HG03060 (cell line): ENCODE measurements at regions not wholly inside any gene's neighbourhood (a gene's known extent, or its start where the extent isn't known, plus 50 kb on each side); places are given as distances from the start of the nearest gene placed in this dataset.

Experiments used
- ATAC-seq: cut with Tn5 transposase; IDR thresholded peaks from one replicate; pipeline ENCODE4 v1.9.1; 2021; ENCODE audit warnings: low read depth, moderate number of reproducible peaks; ENCODE audit not compliant: unreplicated experiment

DNA sequence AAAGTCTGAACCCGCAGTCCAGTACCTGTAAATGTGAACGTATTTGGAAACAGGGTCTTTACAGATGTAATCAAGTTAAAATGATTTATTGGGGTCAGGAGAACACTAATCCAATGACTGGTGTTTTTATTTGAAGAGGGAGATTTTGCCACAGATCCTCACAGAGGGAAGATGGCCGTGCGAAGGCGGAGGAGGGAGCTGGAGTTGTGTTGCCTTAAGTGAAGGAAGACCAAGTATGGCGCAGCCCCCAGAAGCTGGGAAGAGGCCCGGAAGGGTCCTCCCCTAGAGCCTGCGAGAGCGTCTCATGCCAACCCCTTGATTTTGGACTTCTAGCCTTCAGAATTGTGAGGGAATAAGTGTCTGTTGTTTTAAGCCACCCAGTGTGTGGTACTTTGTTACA lies 102.8 kb upstream of the NUDT4 start:
- no peak for ATAC-seq

DNA sequence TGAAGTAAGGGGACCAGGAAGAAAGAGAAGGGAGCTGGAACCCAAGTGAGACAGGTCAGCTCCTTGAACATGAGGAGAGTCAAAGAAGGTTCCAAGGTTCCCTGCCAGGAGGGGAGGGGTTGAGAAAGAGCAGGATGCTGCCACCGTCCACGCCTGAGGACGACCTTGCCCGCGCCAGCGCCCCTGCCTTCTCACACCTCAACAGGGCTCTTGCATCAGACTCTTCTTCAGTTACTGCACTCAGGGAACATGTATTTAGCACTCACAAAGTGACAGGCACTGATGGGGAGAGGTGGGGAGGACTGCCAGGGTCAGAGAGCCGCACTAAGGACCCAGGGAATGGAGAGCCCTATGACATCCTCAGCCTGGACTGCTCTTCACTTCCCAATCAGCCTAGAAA lies 102.1 kb upstream of the NUDT4 start:
- no peak for ATAC-seq

DNA sequence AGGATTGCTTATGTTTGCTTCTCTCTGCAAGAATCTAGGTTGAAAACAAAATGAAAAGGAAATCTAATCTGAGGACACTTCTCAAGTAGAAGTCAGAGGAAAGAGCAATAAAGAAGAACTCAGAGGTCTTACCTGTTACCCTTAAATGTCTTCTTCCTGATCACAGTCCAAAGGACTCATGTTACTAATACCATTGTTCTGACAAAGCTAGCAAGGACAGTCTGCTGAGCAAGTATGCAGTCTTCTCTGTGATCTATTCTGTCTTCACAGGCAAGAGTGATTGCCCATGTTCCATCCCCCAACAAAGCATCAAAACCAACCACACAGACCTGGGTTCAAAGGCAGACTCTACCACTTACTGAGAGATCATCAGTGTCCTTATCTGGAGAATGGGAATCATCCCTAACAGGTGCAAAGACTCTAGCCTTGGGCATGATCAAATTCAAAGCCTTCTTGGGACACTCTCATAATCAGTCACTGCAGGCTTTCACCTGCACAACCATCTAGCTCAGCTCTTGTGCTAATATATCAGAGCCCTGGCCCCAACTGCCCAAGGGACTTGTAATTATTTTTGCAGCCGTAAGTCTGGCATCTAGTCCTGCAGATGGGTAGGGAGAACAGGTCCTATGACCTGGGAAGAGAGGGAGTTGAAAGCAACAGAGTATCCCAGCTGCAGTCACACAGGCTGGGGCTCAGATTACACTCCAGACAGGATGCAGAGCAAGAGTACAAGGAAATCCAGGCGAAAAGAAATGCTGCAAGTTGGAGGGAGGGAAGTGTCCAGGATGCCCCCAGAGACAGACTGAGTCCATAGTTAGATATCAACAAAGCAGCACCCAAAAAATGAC lies 97.9 kb upstream of the NUDT4 start:
- ATAC-seq = no peak

DNA sequence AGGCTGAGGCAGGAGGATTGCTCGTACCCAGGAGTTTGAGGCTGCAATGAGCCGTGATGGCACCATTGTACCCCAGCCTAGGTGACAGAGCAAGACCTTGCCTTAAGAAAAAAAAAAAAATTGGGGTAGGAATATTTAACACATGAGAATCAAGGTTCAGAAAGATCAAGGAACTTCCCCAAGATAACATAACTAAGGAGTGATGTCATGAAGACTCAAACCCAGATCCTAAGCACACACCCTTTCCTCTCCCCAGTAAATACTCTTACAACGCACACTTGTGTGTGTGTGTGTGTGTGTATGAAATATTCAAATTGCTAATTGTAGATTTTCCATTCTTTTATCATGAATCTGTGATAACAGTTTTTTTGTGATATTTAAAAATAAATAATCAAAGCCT lies 90.6 kb upstream of the NUDT4 start:
- no peak for ATAC-seq

DNA sequence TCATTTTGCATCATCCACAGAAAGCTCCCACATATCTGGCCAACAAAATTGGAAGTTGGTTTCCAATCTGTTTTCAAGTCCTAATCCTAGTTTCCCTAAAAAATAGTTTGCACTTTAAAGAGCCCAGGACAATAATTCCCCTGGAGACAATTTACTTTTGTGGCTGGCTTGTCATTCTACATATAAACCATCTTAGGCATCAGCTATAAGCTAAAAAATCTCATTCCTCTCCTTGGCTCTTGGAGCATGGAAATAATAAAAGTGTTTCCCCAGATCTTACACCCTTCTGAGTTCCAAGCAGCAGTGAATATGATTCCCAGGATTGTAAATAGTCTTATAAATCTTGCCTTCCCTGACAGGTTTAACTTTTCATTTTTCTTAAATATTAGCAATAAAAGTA lies 89.1 kb upstream of the NUDT4 start:
- ATAC-seq = no peak

DNA sequence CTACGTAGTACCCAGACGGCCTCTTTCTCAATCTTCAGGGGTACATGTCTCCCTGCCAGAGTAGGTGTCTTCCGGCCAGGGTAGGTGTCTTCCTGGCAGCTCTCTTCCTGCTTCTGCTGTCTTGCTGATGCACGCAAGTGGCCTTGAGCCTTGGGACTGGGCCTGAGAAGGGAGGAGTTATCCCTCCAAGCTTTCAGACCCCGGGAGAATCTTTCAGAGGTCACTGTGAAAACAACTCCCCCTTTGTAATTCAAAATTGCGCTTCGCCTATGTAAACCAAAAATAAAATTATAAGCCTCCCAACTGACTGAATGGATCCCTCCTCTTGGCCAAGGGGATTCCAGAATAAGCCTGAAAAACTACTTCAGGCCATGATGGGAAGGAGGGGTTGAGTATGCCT lies 87.3 kb upstream of the NUDT4 start:
- ATAC-seq = no peak

DNA sequence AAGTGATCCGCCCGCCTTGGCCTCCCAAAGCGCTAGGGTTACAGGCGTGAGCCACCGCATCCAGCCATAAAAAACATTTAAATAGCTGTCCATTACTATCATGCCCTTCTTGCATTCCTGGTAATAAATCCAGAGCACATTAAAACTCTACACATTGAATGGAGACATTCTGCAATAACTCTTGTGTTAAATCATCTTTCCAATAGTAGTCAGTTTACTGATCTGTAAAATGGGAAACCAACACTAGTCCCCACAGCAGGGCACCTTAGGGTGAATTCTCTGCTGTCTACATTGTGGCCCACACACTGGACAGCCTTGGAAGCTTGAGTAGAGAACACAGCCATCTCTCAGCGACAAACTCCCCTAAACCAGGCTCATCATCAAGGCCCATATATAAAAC lies 85.5 kb upstream of the NUDT4 start:
- ATAC-seq = no peak

DNA sequence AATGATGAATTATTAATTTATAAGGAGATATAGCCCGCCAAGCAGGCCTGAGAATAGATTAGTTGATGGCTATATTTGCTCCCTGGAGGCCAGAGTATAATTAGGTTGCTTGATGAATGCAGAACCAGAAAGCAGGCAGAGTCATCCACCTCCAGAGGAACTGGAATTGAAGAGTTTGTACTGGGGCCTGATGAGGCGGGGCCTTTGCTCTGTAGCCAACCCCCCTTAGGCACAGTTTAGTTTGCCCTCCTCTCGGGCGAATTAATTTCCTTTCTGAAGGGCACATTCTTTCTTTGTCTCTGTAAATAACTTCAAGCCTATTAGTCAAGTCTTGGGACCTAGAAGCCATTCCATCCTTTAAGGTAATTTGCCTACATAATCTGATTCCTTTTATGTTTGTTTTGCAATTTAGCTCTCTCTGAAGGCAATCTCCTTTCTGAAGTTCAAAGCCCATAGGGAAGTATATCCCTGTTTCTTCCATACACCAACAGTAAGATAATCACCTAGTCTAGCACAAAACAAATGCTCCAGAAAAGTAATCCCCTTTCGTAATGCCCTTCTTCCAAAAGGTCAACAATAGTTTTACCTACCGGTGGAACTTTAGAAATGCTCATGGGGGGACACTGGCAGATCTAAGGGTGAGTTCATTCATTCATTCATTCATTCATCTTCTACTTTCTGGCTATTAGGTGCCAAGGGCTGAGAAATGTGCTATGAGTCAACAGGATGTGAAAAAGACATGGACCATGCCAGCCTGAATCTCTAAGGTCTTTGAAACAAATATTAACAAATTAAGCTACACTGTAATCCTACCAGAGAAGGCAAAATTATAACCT lies 84.8 kb upstream of the NUDT4 start:
- no peak for ATAC-seq

DNA sequence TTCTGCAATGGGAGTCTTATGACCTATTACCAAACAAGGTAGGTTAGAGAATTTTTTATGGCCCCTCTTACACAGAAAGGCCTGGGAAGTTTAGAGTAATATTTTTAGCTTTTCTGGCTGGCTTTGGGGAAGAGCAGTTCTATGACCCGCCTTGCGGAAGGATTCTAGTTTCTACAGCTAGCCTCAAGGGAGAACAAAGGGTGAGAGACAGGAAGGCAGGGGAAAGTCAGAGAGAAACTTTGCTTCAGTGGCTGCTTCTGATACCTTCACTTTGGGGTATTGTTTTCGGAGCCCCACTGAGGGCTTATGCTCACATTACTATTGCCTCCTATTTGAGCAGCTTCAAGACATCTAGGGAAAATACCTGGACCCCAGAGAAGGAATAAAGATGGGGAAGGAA lies 80.7 kb upstream of the NUDT4 start:
- ATAC-seq = peak; percentile 77

DNA sequence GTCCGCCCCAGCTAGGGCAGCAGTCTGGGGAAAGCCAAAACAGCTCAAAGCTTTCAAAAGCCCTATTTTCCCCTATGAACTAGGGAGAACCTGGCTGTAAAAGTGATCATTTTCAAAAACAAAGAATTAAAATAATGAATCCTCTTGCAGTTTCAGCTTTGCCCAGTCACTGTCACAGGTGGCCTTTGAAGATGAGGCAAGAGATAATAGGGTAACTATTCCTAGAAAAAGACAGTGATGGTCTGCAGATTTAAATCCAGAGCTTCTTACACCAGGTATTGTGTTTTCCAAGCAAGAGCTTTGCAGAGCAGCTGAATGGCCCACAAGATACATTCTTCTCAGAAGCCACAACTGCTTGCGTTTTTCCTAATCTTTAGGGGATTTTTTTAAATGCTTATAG lies 80.2 kb upstream of the NUDT4 start:
- no peak for ATAC-seq

DNA sequence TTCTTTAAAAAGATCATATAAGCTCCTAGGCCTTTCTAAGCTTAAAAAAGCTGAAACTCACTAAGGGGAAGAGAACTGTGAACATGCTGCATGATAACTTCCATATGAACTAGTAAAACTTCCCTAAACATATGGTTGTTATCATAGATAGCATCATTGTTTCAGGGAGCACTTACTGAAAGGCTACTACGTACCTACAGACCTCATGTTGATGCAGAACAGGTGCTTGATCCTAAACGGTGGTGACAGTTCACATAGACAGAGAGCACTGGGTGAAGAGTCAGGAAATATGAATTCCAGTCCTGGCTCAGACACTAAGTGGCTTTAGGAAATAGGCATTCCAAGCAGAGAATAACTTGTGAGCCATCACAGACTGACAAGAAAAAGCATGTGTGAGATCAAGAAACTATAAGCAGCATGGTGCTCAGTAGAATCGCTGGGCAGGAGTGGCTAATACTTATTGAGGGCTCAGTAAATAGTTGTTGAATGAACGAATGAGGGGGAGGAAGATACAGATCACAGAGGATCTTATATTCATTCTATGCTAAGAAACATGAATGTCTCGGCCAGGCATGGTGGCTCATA lies 78.4 kb upstream of the NUDT4 start:
- no peak for ATAC-seq

DNA sequence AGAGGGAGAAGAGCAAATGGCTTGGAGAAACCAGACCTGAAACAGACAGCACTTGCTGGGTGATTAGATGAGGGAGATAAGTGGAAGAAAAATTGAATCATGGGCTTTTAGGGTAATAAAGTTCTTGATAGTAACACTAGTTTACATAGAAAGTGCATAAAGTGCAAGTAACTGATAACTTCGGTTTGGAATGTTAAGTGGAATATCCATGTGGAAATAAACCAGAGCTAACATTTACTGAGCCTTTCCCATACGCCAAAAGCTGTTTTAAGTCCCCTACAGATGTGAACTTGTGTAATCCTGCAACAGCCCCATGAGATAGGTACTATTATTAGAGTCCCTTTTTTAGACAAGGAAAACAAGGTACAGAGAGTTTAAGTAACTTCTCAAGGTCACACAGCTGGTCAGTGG lies 77.1 kb upstream of the NUDT4 start:
- no peak for ATAC-seq

DNA sequence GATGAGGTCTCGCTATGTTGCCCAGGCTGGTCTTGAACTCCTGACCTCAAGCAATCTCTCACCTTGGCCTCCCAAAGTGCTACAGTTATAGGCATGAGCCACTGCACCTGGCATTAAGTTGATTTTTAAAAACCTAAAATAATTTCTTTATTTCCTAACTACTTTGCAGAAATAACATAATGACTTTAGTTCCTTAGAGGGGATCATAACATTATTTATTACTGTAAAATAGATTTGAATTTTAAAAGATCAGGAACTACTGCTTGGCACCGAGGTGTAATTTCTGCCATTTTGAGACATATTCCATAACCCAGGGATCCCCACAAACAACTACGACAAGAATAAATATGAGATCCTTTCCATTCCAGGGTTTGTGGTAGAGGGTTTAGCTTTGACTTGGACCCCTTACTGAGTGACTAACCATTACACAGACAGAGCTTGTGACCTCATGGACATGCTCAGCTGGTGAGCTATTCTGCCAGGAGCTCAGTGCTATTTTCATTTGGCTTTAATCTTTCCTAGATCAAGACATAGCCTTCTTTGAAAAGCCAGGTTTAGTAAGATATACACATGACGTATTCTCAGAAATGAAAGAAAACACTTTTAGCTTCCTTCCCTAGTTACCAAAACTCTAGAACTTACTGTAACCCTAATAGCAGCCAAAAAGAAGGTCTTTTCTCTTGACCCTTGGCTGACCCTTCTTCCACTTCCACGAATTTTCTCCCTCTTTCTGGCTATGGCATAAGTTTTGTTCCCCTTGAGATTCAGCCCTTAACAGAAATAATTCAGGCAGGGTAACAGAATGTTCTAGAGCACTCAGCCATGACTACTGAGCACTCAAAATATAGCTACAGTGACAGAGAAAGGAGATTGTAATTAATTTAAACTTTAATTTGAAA lies 75.1 kb upstream of the NUDT4 start:
- ATAC-seq = no peak

DNA sequence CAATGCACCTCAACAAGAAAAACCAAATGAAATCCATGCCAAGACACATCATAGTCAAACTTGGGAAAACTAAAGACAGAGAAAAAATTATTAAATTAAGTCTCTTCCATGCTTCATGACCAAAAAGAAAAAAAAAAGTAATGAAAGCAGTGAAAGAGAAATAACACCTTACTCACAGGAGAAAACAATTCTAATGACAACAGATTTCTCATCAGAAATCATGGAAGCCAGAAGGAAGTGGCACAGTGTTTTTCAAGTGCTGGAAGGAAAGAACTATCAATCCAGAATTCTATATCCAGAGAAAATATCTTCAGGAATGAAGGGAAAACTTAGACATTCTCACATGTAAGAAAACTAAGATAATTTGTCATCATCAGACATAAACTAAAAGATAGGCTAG lies 71.1 kb upstream of the NUDT4 start:
- ATAC-seq = no peak

DNA sequence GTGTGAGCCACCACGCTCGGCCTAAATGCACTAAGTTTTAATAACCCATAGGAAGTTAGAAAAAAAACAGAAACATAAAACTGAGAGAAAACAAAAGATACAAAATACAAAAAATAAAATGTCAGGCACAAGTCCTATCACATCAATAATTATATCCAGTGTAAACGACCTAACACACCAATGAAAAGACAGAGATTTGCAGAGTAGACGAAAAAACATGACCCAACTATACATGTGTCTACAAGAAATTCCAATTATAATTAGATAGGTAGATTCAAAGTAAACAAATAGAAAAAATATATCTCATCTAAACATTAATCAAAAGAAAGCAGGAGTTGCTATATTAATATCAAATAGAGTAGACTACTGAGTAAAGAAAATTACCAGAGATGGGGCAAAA lies 69.4 kb upstream of the NUDT4 start:
- no peak for ATAC-seq

DNA sequence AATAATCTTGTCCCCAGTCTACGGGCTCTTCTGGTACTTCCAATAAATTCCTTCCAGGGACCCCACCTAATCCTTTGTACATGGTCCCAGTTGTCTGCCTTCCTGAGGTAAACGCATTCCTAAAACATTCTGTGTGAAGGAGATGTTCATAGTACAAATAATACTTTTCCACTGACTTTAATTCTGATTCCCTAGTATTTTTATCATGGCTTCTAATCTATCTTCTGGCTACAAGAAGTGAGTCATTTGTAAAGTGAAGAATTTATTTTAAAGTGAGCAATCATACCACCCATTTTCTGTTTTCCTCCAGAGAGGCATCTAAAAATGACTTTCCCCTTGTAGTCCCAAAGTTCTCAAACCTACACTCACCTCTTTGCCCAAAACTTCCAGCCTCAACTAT lies 65.9 kb upstream of the NUDT4 start:
- ATAC-seq = no peak

DNA sequence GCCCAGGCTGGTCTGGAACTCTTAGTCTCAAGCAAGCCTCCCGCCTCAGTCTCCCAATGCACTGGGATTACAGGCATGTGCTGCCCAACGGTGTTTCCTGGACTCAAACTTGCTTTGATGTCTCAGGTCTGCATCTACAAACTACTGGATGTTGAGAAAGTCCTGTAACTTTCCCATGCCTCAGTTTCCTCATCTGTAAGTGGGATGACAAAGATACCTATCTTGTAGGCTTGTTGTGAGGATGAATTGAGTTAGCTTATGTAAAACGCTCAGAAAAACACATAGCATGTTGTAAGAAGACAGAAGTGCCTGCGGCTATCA lies 63.6 kb upstream of the NUDT4 start:
- no peak for ATAC-seq

DNA sequence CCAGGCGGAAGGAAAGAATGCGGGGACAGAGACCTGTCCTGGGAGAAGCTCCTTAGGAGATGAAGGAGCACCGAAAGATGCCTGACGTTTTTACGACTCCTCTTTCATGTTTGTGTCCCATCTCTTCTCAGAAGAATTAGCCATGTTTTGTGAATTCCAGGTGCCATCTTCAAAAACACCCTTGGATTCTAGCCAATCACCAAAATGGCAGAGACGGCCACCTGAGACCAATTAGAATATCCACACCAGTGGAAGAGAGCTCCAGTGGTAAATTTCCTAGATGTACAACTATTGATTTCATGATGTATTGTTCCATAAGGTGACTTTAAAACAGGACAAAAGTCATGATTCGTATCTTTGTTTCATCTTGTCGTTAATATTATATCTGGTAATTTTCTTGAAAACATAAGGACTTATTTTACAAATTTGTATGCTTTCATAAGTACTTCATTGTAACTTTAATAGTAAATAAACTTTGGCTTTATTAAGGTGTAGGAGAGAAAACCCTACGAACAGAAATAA lies 62.3 kb upstream of the NUDT4 start:
- ATAC-seq = no peak

DNA sequence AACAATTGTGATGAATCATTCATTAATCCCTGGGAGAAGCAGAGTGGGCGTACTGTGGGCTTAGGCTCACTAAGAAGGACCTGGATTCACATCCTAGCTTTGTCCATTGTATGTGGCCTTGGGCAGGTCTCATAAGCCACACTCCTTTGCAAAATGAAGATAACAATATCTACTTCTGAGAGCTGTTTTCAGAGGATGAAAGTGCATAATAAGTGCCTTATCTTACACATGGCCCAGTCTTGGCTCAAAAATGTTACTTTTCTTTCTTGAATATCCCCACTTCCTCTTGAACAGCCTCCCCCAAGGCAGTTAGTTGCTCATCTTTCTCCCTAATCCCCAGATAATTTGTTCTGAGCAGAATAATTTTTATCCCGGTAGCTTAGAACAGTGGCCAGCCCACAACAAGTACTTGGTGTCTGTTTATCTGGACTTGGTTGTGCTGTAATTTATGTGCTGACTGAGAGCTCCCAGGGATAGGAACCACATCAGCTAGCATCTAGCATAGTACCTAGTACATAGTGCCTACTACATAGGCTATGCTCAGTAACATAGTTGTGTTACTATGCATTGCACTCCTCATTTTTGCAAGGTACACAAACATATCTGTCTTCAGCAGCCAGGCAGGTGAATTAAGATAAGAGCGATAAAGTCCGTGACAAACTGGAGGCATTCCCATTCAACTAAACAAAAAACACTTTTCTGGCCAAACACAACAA lies 61.7 kb upstream of the NUDT4 start:
- ATAC-seq = no peak

DNA sequence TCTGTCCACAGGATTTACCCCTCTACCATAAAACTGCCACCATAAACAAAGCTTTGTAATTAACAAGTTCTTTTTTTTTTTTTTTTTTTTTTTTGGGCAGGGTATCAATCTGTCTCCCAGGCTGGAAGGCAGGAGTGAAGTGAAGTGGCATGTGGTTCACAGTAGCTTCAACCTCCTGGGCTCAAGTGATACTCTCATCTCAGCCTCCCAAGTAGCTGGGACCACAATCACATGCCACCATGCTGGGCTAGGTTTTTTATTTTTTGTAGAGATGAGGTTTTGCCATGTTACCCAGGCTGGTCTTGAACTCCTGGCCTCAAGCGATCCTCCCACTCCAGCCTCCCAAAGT lies 61.1 kb upstream of the NUDT4 start:
- no peak for ATAC-seq
